SK-N-SH treated with all-trans-retinoic acid at 6 μM for 48 hours (cell line): ENCODE measurements at regions not wholly inside any gene's neighbourhood (a gene's known extent, or its start where the extent isn't known, plus 50 kb on each side); places are given as distances from the start of the nearest gene placed in this dataset.

ENCODE experiments used
- TOX ChIP-seq: fragments of 250-450 bp; sonication (Bioruptor Pico); IDR thresholded peaks from 2 replicates; pipeline ENCODE4 v1.8.0; 2021; ENCODE audit warnings: mild to moderate bottlenecking, moderate library complexity, borderline replicate concordance
- ZNF70 ChIP-seq: fragments of 450-650 bp; formaldehyde crosslinking; IDR thresholded peaks from 2 replicates; pipeline ENCODE4 v1.5.0; 2020; ENCODE audit warnings: mild to moderate bottlenecking, moderate library complexity
- TF ChIP-seq, protein P1 (sequence below): fragments of 250-450 bp; sonication (Bioruptor Pico); IDR thresholded peaks from 2 replicates; pipeline ENCODE4 v1.8.0; 2020; ENCODE audit warnings: mild to moderate bottlenecking, moderate library complexity, borderline replicate concordance

- TF ChIP-seq TOX (CRISPR knock-in tag): no peak
- TF ChIP-seq ZNF70 (CRISPR knock-in tag): no peak
- TF ChIP-seq, protein P1, sequence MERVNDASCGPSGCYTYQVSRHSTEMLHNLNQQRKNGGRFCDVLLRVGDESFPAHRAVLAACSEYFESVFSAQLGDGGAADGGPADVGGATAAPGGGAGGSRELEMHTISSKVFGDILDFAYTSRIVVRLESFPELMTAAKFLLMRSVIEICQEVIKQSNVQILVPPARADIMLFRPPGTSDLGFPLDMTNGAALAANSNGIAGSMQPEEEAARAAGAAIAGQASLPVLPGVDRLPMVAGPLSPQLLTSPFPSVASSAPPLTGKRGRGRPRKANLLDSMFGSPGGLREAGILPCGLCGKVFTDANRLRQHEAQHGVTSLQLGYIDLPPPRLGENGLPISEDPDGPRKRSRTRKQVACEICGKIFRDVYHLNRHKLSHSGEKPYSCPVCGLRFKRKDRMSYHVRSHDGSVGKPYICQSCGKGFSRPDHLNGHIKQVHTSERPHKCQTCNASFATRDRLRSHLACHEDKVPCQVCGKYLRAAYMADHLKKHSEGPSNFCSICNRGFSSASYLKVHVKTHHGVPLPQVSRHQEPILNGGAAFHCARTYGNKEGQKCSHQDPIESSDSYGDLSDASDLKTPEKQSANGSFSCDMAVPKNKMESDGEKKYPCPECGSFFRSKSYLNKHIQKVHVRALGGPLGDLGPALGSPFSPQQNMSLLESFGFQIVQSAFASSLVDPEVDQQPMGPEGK (CRISPR knock-in tag): no peak
Observed at GRCh38 chr12:127106697-127107096, 1160.3 kb upstream of the TMEM132C start.
